ENCODE measurements at regions not wholly inside any gene's neighbourhood (a gene's known extent, or its start where the extent isn't known, plus 50 kb on each side); places are given as distances from the start of the nearest gene placed in this dataset.
"Not testable (repeated sequence)": the region's sequence is repeated elsewhere in the genome, so short reads cannot be mapped to it uniquely, and the experiment has no call there.

DNA sequence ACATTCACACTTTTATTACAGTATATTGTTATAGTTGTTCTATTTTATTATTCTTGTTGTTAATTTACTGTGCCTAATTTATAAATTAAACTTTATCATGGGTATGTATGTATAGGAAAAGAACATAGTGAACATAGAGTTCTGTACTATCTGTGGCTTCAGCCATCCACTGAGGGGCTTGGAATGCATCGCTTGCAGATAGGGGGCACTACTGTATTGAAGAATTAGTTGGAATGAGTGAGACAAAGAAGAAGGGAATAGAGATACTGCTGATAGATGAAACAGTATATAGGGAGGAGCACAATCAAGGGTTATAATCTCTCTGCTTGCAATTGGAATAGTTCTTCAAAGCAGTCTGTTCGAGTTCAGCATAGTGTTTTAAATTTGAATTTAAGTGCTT, 432.2 kb downstream of the RAB38 start:
- DNase-seq, result no peak

- no peak for DNase-seq
Observed at GRCh38 chr11:87740968-87741367, 434.3 kb downstream of the RAB38 start.

DNA sequence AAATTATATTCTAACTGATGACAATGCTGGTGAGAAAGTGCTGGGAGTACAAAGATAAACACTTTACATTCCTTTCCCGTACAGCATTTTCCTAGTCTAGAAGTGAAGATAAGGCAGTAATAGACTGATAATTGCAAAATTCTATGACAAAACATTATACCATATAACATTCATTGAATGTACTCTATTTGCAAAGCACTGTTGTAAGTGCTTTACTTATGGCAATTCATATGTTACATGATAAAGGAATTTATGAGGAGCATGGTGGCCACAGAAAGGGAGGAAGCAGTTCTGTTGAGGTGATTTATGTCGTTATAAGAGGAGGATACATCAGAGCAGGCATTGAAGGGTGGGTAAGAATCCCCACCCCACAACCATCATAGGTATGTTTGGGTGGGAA, 434.8 kb downstream of the RAB38 start:
- no peak for DNase-seq

DNA sequence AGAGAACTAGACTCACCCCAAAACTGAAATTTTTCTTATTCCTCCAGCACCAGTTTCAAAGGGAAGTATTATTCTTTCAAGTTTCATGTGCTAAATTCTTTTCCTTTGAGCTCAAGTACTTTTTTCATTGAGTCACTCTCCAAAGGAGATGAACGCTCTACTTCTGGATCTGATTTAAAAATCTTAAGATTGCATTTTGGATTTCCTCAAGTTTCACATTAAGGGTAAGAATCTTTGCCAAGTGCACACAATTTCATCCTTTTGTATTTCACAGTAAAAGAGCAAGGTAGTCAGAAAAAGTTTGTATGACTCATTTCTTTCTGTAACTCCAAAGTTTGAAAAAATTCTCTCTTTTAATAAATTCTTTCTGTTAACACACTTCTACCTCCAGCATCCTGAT, 435.5 kb downstream of the RAB38 start:
- DNase-seq, result no peak

DNA sequence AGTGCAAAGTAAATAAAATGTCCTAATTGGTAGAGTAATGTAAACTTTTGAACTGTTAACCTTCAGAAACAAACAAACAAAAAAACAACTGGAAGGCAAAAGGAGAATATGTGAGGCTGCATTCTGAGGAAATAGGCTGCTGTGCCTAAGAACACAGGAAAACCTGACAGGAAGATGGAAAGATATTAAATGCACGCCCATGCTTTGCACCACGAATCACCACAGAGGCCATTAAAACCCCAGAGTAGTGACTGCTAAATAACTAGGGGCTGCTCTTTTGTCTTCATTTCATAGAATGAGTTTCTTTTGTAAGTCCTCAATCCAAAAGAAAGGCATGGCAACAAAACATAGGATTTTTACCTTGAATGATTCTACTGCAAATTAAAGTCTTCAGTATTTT, 436.0 kb downstream of the RAB38 start:
- no peak for DNase-seq

GRCh38 chr11:87736928-87737327, 438.3 kb downstream of the RAB38 start:
- no peak for DNase-seq

- DNase-seq, result no peak
Observed at GRCh38 chr11:87726506-87726905, 448.7 kb downstream of the RAB38 start.

GRCh38 chr11:87724358-87724757, 450.9 kb downstream of the RAB38 start:
- DNase-seq, result no peak

DNA sequence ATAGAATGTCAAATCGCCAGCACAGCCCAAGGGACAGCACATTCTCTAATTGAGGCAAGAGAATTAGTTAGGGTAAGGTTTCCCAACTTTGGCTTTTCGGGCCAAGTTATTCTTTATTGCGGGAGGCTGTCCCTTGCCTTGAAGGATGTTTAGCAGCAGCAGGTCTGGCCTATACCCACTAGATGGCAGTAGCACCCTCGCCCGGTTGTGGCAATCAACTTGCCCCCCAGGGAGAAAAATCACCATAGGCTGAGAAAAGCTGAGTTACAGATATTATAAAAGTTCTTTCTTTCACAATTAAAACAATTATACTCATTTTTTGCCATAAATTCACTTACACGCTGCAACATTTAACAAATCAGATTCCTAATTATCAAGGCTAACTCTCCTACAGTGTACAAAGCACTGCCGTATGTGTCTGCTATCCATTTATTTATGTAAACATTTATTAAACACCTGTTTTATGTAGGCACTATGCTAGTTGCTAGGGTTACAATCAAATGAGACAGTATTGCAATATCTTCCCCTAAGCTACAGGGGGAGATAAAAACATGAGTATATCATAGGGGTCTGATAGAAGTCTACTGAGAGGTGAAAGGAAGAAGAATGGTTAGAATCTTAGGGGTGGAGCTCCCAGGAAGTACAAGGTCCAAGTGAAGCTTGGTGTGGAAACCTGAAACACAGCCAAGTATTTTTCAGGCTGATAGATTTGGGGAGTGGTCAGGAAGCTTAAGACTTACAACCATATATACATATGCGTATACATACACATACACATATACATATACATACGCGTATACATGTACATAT, 452.3 kb downstream of the RAB38 start:
- no peak for DNase-seq

DNA sequence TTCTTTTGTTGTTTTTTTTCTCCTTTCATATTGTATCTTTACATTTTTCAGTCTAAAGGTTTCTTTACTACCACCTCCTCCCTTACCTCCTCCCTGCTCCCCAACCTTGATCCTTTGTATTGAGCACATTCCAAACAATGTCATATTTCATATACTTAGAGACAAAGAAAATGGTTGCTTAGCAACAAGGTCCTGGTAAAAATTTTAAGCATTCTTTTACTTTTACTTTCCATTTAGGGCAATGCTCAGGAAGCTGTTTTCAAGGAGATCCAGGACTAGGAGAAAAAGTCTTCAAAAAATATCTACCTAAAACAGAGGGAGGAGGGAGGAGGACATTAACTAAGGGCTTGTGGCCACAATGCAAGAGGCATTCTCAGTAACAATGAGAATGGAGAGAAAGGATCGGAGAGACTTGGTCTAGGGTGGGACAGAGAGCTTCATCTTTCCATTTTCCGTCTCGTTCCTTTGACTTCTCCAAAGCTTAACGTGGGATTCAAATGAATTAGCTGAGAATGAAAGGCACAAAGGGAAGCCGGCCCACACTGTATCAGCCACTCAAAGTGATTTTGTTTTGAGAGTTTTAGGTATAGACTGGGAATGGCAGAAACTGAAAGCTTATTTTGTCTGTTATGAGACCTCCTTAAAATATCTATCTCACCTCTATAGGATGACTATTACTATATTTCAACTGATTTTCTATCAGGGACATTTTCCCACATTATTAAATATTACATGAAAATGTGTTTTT, 455.7 kb downstream of the RAB38 start:
- DNase-seq, result no peak

GRCh38 chr11:87712802-87713202, 462.4 kb downstream of the RAB38 start:
- no peak for DNase-seq

GRCh38 chr11:87712391-87712790, 462.9 kb downstream of the RAB38 start:
- no peak for DNase-seq

DNA sequence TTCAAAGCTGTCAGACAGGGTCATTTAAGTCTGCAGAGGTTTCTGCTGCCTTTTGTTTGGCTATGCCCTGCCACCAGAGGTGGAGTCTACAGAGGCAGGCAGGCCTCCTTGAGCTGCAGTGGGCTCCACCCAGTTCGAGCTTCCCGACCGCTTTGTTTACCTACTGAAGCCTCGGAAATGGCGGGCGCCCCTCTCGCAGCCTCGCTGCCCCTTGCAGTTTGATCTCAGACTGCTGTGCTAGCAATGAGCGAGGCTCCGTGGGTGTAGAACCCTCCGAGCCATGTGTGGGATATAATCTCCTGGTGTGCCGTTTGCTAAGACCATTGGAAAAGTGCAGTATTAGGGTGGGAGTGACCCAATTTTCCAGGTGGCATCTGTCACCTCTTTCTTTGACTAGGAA, 471.7 kb downstream of the RAB38 start:
- not testable (repeated sequence) for DNase-seq

- DNase-seq, result no peak
Observed at GRCh38 chr11:87675993-87676392, 499.2 kb downstream of the RAB38 start.

DNA sequence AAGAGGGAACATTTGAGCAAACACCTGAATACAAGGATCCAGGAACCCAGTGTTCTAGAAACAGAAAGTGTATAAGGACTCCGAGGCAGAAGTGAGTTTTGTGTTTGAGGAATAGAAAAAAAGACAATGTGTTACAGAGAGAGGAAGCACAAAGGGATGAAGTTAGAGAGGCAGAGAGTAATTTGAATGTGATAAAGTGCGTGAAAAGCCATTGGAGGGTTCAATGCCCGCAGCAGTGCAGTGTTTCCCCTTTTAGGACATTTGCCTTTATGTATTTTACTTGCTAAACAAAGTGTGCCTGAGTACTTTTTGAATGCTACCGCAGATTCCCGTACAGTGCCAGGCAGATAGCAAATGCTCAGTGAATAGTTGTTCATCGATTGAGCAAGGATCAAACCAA, 508.5 kb downstream of the RAB38 start:
- DNase-seq, result no peak

DNA sequence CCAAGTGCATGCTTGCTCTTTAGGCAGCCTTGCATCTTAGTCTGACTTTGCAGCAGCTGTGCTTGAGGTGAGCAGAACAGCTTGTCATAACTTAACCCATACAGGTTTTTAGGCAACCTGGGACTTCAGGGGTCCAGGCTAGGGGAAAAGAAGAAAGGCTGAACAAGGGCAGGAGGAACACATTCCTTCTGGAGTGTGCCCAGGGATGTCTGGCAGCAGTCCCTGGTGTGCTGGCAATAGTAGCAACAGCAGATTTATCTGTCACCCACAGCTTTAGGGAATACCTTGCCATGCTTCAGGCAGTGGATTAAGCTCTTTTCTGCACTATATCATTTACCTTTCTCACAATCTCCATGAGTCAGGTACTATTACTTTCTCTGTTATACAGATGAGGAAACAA, 513.0 kb downstream of the RAB38 start:
- no peak for DNase-seq

- DNase-seq, result no peak
Observed at GRCh38 chr11:87660926-87661660, 514.1 kb downstream of the RAB38 start.

- DNase-seq, result no peak
Observed at GRCh38 chr11:87659807-87660206, 515.4 kb downstream of the RAB38 start.

DNA sequence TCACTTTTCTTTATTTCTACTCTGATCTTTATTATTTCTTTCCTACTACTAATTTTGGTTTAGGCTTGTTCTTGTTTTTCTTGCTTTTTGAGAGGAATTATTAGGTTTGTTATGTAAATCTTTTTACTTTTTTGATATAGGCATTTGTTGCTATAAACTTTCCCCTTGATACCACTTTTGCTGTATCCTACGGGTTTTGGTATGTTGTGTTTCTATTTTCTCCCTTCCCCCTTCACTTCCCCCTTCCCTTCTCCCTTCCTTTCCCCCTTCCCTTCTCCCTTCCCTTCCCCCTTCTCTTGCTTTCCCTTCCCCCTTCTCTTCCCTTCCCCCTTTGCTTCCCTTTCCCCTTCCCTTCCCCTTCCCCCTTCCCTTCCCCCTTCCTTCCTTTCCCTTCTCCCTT, 529.6 kb downstream of the RAB38 start:
- DNase-seq, result no peak

GRCh38 chr11:87639753-87640364, 535.4 kb downstream of the RAB38 start:
- DNase-seq, result no peak

GRCh38 chr11:87635001-87635400, 540.2 kb downstream of the RAB38 start:
- no peak for DNase-seq

GRCh38 chr11:87634331-87634730, 540.9 kb downstream of the RAB38 start:
- DNase-seq, result no peak

GRCh38 chr11:87628957-87629356, 546.3 kb downstream of the RAB38 start:
- no peak for DNase-seq

Measured in activated naive CD4-positive, alpha-beta T cell (primary cell).